CD4-positive, CD25-positive, alpha-beta regulatory T cell (primary cell): ENCODE measurements at regions not wholly inside any gene's neighbourhood (a gene's known extent, or its start where the extent isn't known, plus 50 kb on each side); places are given as distances from the start of the nearest gene placed in this dataset.

ENCODE experiments used
- ATAC-seq, 2 donors: fragments of 150-1000 bp; cut with Tn5 transposase; one replicate each; pipeline ENCODE4 v1.10.0; 2021; ENCODE audit warnings: low read depth in 2 of 2, moderate number of reproducible peaks in 2 of 2, moderate library complexity in 1 of 2
- DNase-seq, 3 donors: peaks; one replicate each; pipeline versions ENCODE4 v3.0.0 to v3.0.0-alpha.2; 2012 to 2022; ENCODE audit warnings: mixed read lengths in 1 of 3
- H3K27ac ChIP-seq: one replicate; pipeline ENCODE4 v1.7.0; 2013; ENCODE audit warnings: mild to moderate bottlenecking, low read length; ENCODE audit not compliant: insufficient read depth, poor library complexity, severe bottlenecking
- H3K27me3 ChIP-seq: one replicate; pipeline ENCODE4 v1.7.0; 2013; ENCODE audit warnings: low read length; ENCODE audit not compliant: control insufficient read depth, insufficient read depth
- H3K36me3 ChIP-seq: one replicate; pipeline ENCODE4 v1.7.0; 2013; ENCODE audit warnings: mild to moderate bottlenecking, low read length, moderate library complexity; ENCODE audit not compliant: control insufficient read depth, insufficient read depth
- H3K4me1 ChIP-seq: 2 replicates; pipeline ENCODE4 v1.7.0; 2013; ENCODE audit warnings: mild to moderate bottlenecking, low read length; ENCODE audit not compliant: insufficient read depth, control insufficient read depth, poor library complexity, severe bottlenecking
- H3K4me3 ChIP-seq: one replicate; pipeline ENCODE4 v1.7.0; 2013; ENCODE audit warnings: low read depth, mild to moderate bottlenecking, low read length, moderate library complexity
- H3K9me3 ChIP-seq, 2 experiments: 1 replicate in 1 of 2; 2 replicates in 1 of 2; pipeline ENCODE4 v1.7.0; 2013; ENCODE audit warnings: low read length in 2 of 2, mild to moderate bottlenecking in 1 of 2, moderate library complexity in 1 of 2; ENCODE audit not compliant: control insufficient read depth in 2 of 2
- H3K27ac Mint-ChIP-seq, 3 donors: one replicate each; pipeline ENCODE4 v1.8.0; 2020 to 2022; ENCODE audit warnings: mild to moderate bottlenecking in 3 of 3, mixed read lengths in 3 of 3, moderate library complexity in 2 of 3
- H3K27me3 Mint-ChIP-seq: one replicate; pipeline ENCODE4 v1.8.0; 2022; ENCODE audit warnings: mild to moderate bottlenecking, mixed read lengths
- H3K36me3 Mint-ChIP-seq: one replicate; pipeline ENCODE4 v1.8.0; 2020; ENCODE audit warnings: mixed read lengths
- H3K4me1 Mint-ChIP-seq, 4 donors: one replicate each; pipeline ENCODE4 v1.8.0; 2020 to 2022; ENCODE audit warnings: mixed read lengths in 4 of 4, mild to moderate bottlenecking in 1 of 4
- H3K4me3 Mint-ChIP-seq, 4 donors: one replicate each; pipeline ENCODE4 v1.8.0; 2020 to 2022; ENCODE audit warnings: mild to moderate bottlenecking in 4 of 4, mixed read lengths in 4 of 4, moderate library complexity in 3 of 4
- H3K9me3 Mint-ChIP-seq, 7 donors: one replicate each; pipeline ENCODE4 v1.8.0; 2020 to 2022; ENCODE audit warnings: mixed read lengths in 7 of 7, mild to moderate bottlenecking in 3 of 7, moderate library complexity in 2 of 7

DNA sequence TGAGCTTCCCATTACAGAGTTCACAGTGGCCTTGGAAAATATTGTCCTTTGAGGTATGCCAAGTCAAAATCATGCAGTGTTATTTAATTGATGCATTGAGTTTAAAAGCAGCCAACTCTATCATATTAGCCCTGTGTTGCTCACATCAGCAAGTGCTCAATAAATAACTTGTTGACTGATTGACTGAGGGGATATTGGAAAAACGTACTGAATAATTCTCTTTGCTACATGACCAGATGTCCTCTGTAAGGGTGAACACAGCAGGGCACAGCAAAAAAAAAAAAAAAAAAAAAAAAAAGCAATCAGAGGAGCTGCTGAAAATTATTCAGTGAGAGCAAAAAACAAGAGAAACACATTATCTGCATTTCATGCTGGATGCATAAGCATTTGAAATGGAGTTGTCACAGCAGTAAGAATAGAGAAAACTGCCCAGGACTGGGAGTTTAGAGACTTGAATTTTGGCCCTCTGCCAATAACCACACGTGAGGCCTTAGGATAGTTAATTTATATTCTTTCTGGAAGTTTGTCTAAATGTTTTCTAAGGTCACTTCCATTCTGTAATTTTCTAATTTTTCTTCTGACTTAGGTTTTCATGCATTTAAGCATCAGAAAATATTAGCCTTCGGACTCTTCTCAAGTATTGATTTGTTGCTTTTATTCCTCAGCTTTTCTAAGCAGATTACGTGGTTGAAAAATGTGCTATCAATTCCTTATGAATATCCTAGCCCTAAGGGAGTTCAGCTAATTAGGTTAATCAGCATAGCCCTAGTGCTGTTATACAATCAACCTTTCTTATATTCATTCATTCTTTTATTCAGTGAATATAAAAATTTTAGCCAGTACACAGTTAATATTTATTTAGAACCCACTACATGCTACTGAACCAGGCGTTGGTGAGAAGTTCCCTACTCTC lies 246.8 kb upstream of the STXBP5 start:
- Mint-ChIP-seq H3K9me3 (peaks cover 0 to 1% (median 0%) of the 10 kb centered on the region in 7 donors), H3K27me3 (no peaks in the 10 kb centered on the region), H3K4me1 (no peaks in the 10 kb centered on the region), H3K36me3 (no peaks in the 10 kb centered on the region), H3K4me3 (no peak overlapping the region), H3K27ac (no peak overlapping the region)
- Histone ChIP-seq H3K36me3 (no peaks in the 10 kb centered on the region), H3K9me3 (no peaks in the 10 kb centered on the region), H3K27ac (no peak overlapping the region), H3K27me3 (no peaks in the 10 kb centered on the region), H3K4me3 (no peak overlapping the region), H3K4me1 (no peaks in the 10 kb centered on the region)
- no peak for DNase-seq
- no peak for ATAC-seq

- Mint-ChIP-seq H3K4me1 (no peaks in the 10 kb centered on the region), H3K27me3 (no peaks in the 10 kb centered on the region), H3K36me3 (no peaks in the 10 kb centered on the region), H3K27ac (no peak overlapping the region), H3K9me3 (peaks cover 0 to 18% (median 2%) of the 10 kb centered on the region in 7 donors), H3K4me3 (no peak overlapping the region)
- DNase-seq (no peak), ATAC-seq (no peak)
- no peaks in the 10 kb centered on the region for H3K4me1 ChIP-seq
- H3K27ac ChIP-seq, result no peak overlapping the region
- no peaks in the 10 kb centered on the region for H3K36me3 ChIP-seq
- H3K9me3 ChIP-seq, result peaks cover 2 to 13% of the 10 kb centered on the region in 2 experiments
- no peaks in the 10 kb centered on the region for H3K27me3 ChIP-seq
- no peak overlapping the region for H3K4me3 ChIP-seq
Measured at GRCh38 chr6:146961831-146962230, 242.4 kb upstream of the STXBP5 start.

GRCh38 chr6:146962329-146962728 lies 241.9 kb upstream of the STXBP5 start:
- Mint-ChIP-seq H3K27me3 (no peaks in the 10 kb centered on the region), H3K9me3 (peaks cover 0 to 18% (median 4%) of the 10 kb centered on the region in 7 donors), H3K36me3 (no peaks in the 10 kb centered on the region), H3K4me1 (no peaks in the 10 kb centered on the region), H3K4me3 (no peak overlapping the region), H3K27ac (no peak overlapping the region)
- DNase-seq, result no peak
- H3K4me3 ChIP-seq, result no peak overlapping the region
- H3K4me1 ChIP-seq, result no peaks in the 10 kb centered on the region
- no peak for ATAC-seq
- no peaks in the 10 kb centered on the region for H3K36me3 ChIP-seq
- H3K27ac ChIP-seq, result no peak overlapping the region
- peaks cover 2 to 13% of the 10 kb centered on the region in 2 experiments for H3K9me3 ChIP-seq
- H3K27me3 ChIP-seq, result no peaks in the 10 kb centered on the region

DNA sequence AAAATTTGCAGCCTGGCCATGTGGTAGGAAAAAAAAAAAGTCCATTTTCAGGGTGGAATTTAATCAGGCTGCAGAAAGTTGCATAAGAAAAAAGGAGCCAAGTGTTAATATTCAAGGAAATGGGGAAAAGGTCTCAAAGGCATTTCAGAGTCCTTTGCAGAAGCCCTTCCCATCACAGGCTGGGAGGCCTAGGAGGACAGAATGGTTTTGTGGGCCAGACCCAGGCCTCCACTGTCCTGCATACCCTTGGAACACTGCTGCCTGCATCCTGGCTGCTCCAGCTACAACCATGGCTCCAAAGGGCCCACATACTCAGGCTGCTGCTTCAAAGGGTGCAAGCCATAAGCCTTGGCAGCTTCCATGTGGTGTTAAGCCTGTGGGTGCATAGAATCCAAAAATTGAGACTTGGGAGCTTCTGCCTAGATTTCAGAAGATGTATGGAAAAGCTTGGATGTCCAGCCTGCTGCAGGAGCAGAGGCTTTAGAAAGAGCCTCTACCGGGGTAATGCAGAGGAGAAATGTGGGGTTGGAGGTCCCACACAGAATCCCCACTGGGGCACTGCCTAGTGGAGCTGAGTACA lies 239.0 kb upstream of the STXBP5 start:
- no peak overlapping the region for H3K4me3 ChIP-seq
- no peak overlapping the region for H3K4me3 Mint-ChIP-seq
- no peaks in the 10 kb centered on the region for H3K36me3 Mint-ChIP-seq
- no peaks in the 10 kb centered on the region for H3K27me3 ChIP-seq
- H3K4me1 Mint-ChIP-seq, result no peaks in the 10 kb centered on the region
- no peaks in the 10 kb centered on the region for H3K4me1 ChIP-seq
- ATAC-seq (no peak), DNase-seq (no peak)
- peaks cover 0 to 18% (median 4%) of the 10 kb centered on the region in 7 donors for H3K9me3 Mint-ChIP-seq
- no peak overlapping the region for H3K27ac Mint-ChIP-seq
- no peaks in the 10 kb centered on the region for H3K36me3 ChIP-seq
- no peaks in the 10 kb centered on the region for H3K27me3 Mint-ChIP-seq
- H3K9me3 ChIP-seq, result peaks cover 2 to 13% of the 10 kb centered on the region in 2 experiments
- no peak overlapping the region for H3K27ac ChIP-seq

DNA sequence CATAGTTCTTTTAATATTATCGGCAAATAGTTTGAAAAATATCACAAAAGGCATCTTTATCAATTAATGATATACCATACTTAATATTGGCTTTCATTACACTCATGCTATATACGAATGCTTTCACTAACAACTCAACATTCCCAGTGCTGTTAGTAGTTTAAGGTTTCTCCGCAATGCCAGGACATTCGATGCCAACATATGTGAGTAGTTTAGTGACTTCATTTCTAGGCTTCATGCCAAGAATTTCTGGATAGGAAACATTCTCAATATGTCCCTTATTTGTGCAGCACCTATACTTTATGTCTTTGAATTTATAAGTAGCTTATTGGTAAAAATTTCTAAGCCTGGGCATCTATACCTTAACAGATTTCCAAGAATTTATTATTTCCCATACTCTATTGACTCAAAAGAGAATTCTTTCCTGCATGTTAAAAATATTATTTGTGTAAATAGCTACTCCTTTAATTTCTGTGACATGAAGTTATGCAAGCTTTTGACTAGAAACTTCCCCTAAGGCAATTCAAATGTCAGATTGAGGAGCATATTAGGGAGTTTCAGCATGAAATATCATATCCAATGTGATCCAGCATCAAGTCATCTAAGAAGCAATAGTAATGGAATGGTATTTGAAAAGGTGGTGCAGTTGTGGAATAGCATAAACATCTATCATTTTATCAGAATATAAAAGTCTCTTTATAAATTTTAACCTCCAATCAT lies 236.0 kb upstream of the STXBP5 start:
- H3K27me3 ChIP-seq, result no peaks in the 10 kb centered on the region
- peaks cover 2 to 13% of the 10 kb centered on the region in 2 experiments for H3K9me3 ChIP-seq
- H3K9me3 Mint-ChIP-seq, result peaks cover 0 to 18% (median 4%) of the 10 kb centered on the region in 7 donors
- H3K27ac Mint-ChIP-seq, result no peak overlapping the region
- no peak for ATAC-seq
- no peaks in the 10 kb centered on the region for H3K36me3 Mint-ChIP-seq
- no peak overlapping the region for H3K27ac ChIP-seq
- H3K4me1 Mint-ChIP-seq, result no peaks in the 10 kb centered on the region
- H3K36me3 ChIP-seq, result no peaks in the 10 kb centered on the region
- no peak for DNase-seq
- H3K27me3 Mint-ChIP-seq, result no peaks in the 10 kb centered on the region
- no peaks in the 10 kb centered on the region for H3K4me1 ChIP-seq
- no peak overlapping the region for H3K4me3 Mint-ChIP-seq
- H3K4me3 ChIP-seq, result no peak overlapping the region

- ATAC-seq, result no peak
- DNase-seq, result no peak
- Mint-ChIP-seq H3K36me3 (no peaks in the 10 kb centered on the region), H3K4me3 (no peak overlapping the region), H3K27me3 (no peaks in the 10 kb centered on the region), H3K9me3 (peaks cover 0 to 1% (median 0%) of the 10 kb centered on the region in 7 donors), H3K27ac (no peak overlapping the region), H3K4me1 (no peaks in the 10 kb centered on the region)
- no peaks in the 10 kb centered on the region for H3K36me3 ChIP-seq
- no peaks in the 10 kb centered on the region for H3K9me3 ChIP-seq
- no peak overlapping the region for H3K27ac ChIP-seq
- H3K4me3 ChIP-seq, result no peak overlapping the region
- no peaks in the 10 kb centered on the region for H3K4me1 ChIP-seq
- H3K27me3 ChIP-seq, result no peaks in the 10 kb centered on the region
Measured at GRCh38 chr6:146972546-146972945, 231.7 kb upstream of the STXBP5 start.

DNA sequence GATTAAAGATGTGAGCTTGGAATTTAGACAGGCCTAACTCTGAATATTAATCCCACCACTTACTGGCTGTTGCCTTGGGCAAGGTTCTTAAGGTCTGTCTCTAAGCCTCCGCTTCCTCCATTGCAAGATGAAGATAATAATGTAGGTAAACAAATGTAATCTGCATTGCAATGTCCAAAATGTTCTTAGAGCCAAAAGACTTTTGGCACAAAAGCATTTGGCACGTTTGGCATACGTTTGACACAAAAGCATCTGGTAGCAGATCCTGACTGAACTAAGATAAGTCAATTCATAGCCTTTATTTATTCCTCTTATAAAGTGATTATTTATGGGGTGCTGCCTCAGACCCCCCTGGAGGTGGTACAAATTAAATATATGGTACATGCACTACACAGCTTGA lies 229.9 kb upstream of the STXBP5 start:
- H3K27ac Mint-ChIP-seq, result no peak overlapping the region
- Histone ChIP-seq H3K27ac (no peak overlapping the region), H3K27me3 (no peaks in the 10 kb centered on the region), H3K9me3 (no peaks in the 10 kb centered on the region), H3K4me1 (no peaks in the 10 kb centered on the region), H3K4me3 (no peak overlapping the region), H3K36me3 (no peaks in the 10 kb centered on the region)
- no peaks in the 10 kb centered on the region for H3K27me3 Mint-ChIP-seq
- H3K4me3 Mint-ChIP-seq, result no peak overlapping the region
- H3K9me3 Mint-ChIP-seq, result peaks cover 0 to 4% (median 0%) of the 10 kb centered on the region in 7 donors
- no peak for DNase-seq
- ATAC-seq, result no peak
- no peaks in the 10 kb centered on the region for H3K36me3 Mint-ChIP-seq
- no peaks in the 10 kb centered on the region for H3K4me1 Mint-ChIP-seq
